GM19455 (cell line): ENCODE measurements at regions not wholly inside any gene's neighbourhood (a gene's known extent, or its start where the extent isn't known, plus 50 kb on each side); places are given as distances from the start of the nearest gene placed in this dataset.
A peak's percentile ranks its signal among the peaks of the same experiment; 100 is the strongest.
"Not testable (repeated sequence)": the region's sequence is repeated elsewhere in the genome, so short reads cannot be mapped to it uniquely, and the experiment has no call there.

ENCODE experiments used
- ATAC-seq: cut with Tn5 transposase; IDR thresholded peaks from one replicate; pipeline ENCODE4 v1.9.1; 2021; ENCODE audit not compliant: unreplicated experiment

DNA sequence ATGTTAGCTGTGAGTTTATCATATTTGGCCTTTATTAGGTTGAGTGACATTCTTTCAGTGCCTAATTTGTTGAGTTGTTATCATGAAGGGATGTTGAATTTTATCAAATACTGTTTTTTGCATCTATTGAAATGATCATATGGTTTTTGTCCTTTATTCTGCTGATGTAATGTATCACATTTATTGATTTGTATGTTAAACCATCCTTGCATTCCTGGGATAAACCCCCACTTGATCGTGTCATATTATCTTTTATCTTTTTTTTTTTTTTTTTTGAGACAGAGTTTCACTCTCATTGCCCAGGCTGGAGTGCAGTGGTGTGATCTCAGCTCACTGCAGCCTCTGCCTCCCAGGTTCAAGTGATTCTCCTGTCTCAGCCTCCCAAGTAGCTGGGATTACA is 51.9 kb upstream of the MFGE8 start:
- ATAC-seq, result not testable (repeated sequence)

- ATAC-seq, result no peak
Observed at GRCh38 chr15:88970232-88970631, 57.1 kb upstream of the MFGE8 start.

DNA sequence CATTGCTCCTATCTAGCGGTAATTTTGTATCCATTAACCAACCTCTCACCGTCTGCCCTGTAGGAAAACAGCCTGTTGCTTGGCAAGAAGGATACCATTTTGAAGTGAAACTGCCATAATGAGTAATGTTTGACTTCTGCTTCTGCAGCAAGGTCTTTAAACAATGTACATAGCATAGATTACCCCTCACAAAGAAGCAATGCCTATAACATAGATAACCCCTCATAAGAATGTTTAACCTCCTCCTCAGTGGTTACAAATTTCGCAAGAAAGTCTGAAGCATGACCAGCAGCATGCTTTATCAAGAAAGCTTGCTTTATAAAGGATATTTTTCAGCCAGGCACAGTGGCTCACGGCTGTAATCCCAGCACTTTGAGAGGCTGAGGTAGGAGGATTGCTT is 61.2 kb upstream of the MFGE8 start:
- ATAC-seq, result no peak

- no peak for ATAC-seq
Observed at GRCh38 chr15:88975891-88976290, 62.7 kb upstream of the MFGE8 start.

- ATAC-seq, result no peak
Observed at GRCh38 chr15:88976656-88977055, 63.5 kb upstream of the MFGE8 start.

- no peak for ATAC-seq
Observed at GRCh38 chr15:88979674-88980073, 66.5 kb upstream of the MFGE8 start.

- ATAC-seq, result no peak
Observed at GRCh38 chr15:88980498-88980897, 67.3 kb upstream of the MFGE8 start.

DNA sequence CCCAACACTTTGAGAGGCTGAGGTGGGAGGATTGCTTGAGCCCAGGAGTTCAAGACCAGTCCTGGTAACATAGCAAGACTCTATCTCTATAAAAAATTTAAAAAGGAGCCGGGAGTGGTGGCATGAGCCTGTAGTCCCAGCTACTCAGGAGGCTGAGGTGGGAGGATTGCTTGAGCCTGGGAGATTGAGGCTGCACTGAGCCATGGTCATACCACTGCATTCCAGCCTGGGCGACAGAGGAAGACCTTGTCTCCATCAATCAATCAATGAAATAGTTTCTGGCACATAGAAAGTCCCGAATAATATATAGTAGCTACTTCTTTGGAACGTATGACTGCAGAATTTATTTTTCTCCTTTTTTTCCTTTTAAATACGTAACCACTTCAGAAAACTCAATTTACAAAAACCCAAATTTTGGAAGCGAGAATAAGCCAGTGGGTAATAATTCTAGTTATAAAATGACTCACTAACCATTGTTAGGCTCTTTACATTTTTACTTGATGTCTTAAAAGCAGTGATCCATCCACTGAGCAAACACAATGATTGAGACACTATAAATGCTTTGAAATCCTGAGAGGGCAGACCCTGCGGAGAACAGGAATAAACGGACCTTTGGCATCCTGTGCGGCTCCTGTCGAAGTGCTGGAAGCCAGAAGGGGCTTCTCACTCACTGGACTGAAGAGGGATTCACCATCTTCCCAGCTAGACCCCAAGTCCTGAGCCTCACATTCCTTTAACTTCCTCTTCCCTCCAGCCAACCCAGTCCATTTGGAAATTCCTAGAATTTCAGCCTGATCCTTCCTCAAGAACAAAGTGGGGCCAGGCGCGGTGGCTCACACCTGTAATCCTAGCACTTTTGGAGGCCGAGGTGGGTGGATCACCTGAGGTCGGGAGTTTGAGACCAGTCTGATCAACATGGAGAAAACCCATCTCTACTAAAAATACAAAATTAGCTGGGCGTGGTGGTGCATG is 68.4 kb upstream of the MFGE8 start:
- ATAC-seq, result no peak

DNA sequence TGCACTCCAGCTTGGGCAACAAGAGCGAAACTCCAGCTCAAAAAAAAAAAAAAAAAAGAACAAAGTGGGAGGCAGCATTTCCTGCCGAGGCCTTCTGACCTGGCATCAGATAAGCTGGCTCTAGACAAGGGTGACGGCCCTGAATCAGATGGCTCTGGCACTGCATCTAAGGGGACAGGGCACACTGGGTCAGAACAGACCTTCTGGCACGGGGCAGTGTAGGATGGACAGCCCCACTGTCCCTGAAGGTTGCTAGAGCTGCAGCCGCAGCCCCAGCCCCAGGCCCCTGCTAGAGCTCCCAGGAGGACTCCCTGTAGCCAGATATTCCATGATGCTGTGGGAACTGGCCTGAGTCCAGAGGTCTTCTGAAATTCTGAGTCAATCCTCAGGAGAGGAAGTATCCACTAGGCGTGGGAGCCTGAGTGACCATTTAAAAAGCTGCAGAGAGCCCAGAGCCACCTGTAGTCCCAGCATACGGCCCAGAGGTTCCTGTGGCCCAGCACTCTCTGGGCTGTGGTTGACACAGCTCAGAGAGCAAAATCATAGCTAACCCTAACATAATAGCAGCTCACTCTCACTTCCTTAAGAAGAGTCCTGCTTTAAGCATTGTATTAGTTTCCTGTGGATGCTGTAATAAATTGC is 69.2 kb upstream of the MFGE8 start:
- peak; percentile 99 for ATAC-seq

- no peak for ATAC-seq
Observed at GRCh38 chr15:88982946-88983342, 69.8 kb upstream of the MFGE8 start.

DNA sequence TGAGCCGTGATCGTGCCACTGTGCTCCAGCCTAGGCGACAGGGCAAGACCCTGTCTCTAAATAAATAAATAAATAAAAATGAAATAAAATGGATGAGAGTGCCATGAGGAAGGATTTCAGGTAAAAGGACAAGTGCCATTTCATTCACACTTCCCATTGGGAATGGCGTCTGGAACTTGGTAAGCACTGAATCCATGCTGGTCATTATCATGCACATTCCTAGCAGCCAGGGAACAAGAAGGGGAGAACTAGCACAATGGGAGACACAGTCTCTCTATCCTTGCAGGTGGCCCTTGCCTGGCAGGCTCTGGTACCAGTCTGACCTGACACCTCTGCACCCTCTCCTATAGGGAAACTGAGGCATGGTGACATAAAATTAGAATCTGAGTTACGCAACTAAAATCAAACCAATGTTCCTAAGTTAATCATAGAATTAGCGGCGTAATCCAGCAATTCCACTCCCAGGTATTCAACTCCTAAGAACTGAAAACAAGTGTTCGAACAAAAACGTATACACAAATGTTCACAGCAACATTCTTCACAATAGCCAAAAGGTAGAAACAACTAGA is 70.8 kb upstream of the MFGE8 start:
- no peak for ATAC-seq

DNA sequence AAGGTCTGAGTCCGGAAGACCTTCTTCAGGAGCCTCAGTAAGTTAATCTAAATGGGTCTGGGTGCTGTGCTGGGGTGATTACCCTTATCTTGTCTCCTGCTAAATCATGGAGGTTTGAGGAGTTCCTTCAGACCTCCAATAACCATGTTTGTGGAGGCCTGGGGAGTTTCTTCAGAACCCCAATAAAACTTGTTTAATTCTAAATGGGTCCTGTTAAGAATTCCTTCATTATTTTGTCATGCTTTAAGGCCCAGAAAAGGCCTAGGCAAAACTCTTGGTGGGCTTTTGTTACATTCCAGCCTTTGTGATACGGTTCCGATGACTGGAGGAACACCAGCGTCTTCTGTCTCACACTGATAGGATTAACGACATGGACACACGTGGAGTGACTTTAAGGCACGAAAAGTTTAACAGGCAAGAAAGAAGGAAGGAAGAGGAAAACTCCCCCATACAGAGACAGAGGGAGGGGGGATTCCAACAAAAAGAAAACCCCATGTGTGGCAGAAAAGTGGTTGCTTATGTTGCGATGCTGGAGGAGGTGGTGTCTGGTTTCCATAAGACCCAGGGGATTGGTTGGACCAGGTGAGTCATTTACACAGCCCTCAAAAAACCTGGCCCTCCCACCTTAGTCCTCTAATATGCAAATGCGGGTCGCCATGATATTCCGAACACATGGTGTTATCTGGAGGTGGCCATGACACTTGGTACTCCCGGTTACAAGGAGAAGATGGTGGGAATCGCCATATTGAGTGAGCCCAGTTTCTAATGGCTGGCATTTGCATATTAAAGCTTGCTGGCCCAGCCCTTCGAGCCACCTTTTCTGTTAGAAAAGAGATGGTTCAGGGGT is 72.6 kb upstream of the MFGE8 start:
- ATAC-seq, result no peak

DNA sequence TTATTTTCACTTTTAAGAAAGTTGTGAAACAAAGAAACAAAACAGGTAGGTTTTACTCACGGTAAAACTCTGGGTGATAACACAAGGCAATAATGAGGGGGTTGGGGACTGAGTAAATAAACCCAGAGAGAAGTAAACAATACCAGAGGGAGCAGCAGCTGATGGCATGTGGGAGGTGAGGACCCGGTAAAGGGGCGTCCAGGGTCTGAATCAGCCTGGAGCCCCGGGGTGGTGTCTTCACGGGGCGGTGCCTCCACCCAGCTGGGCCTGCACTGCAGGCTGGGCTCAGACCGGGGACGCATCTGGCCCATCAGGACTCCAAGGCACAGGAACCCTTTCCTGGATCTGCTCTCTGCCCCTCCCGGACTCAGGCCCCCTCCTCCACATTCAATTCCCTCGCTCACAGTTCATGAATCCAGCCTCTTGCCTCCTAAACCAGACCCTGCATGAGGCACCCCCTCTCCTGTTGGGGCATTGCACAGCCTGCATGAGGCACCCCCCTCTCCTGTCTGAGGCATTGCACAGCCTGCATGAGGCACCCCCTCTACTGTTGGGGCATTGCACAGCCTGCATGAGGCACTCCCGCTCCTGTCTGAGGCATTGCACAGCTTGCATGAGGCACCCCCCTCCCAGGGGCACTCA is 73.9 kb upstream of the MFGE8 start:
- no peak for ATAC-seq

DNA sequence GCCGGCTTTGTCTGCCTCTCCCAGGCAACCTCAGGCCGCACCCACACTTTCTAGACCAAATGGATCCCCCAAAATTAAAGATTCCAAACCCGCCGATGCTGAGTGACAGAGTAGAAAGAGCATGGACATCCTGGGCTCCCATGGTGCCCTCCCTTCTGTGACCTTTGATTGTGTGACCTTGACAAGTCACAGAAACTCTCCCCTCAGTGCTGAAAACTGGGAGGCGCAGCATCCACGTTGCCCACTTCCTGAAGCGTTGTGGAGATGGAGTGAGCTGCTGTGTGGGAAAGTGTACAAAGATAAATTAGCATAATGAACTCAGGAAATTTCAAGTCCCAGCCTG is 74.4 kb upstream of the MFGE8 start:
- no peak for ATAC-seq

DNA sequence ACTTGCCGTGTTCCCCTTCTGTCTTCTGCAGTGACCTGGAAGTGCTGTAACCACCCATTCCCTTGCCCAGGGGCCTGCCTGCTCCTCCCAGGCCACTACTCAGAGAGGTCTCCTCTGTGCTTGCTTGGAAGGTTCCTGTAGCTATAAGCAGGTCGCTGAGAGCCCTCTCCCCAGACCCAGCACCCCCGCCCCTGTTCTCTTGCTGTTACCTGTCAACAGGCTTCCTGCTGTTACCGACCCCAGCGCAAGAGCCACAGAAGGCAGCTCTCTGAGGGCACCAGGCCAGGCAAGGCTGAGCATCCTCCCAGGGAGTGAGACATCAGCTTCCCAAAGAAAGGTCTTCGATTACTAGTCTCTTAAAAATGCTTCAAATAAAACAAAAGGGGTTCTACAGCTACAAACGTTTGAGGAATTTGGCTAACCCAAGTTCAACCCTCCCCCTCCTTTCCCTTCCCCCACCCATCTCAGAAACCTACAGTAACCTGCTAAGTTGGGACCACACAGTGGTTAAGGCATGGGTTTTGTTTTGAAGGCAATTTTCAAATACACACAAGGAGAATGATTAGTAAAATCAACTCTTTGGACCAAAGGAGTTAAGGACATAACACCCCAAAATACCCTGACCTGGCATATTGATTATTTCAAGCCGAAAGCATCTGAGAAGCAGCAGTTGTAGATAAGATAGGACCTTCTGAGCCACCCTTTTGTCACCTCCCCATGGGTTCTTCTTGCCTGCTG is 74.9 kb upstream of the MFGE8 start:
- ATAC-seq, result no peak

DNA sequence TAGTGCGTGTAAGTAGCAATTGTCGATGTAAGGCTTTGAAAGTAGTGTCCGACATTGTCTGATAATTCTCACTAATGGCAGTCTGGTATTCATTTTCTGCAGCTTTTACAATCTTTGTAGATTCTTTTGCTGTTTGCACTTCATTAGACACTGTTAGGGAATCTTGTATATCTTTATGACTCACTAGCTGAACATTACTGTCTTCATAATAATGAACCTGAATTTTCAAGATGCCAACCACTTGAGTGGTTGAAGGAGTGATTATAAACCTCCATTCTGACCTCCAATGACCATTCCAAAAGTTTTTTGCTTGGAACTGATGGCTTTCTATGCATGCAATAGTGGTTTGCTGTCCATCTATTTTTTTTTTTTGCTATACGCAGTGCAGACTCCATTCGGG is 76.4 kb upstream of the MFGE8 start:
- no peak for ATAC-seq

GRCh38 chr15:88990185-88990679 is 77.1 kb upstream of the MFGE8 start:
- no peak for ATAC-seq

DNA sequence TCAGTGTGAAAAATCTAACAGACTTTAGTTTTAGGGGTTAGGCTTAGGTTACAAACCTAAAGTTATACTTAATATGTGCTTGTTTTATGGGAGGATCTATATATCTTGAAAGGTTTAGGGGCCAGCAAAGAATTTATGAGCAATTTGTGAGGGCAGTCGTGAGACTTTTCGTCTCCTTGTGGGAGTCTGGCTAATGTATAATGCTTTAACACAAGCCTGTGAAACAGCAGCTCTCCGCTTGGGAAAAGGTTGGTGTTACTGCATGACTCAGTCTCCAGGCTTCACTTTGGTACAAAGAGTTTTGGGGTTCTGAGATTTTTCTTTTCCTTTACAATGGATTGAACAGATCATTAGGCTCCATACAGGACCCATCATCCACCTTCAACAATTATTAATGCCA is 79.0 kb upstream of the MFGE8 start:
- ATAC-seq, result no peak

GRCh38 chr15:88992912-88993376 is 79.8 kb upstream of the MFGE8 start:
- no peak for ATAC-seq

- no peak for ATAC-seq
Observed at GRCh38 chr15:88993662-88994061, 80.5 kb upstream of the MFGE8 start.
